ENCODE measurements at regions not wholly inside any gene's neighbourhood (a gene's known extent, or its start where the extent isn't known, plus 50 kb on each side); places are given as distances from the start of the nearest gene placed in this dataset.

- POLR2A ChIA-PET: no interaction called here
- Histone ChIP-seq H3K27me3 (replicated peaks in 1 of 2; ENCODE audit: control insufficient read depth in 2 of 2, extremely low read depth in 1 of 2, insufficient read depth in 2 of 2, low read length in 1 of 2) (no peaks in the 10 kb centered on the region), H3K4me1 (ENCODE audit: control insufficient read depth in 1 of 2, extremely low read depth in 1 of 2, insufficient read depth in 2 of 2, low read length in 2 of 2) (no peaks in the 10 kb centered on the region), H3K4me3 (ENCODE audit: control insufficient read depth in 1 of 2, extremely low read depth in 1 of 2, low read length in 1 of 2) (no peak overlapping the region), H3K9me3 (no peaks in the 10 kb centered on the region), H3K36me3 (ENCODE audit: control insufficient read depth in 2 of 2, extremely low read depth in 1 of 2, insufficient read depth in 1 of 2, low read length in 1 of 2) (no peaks in the 10 kb centered on the region), H3K27ac (ENCODE audit: low read length) (no peak overlapping the region)
- H3K27ac Mint-ChIP-seq: no peak overlapping the region
- WGBS (ENCODE audit: insufficient coverage): 97% methylated on average over 3 of the region's 4 CpGs
- ATAC-seq (replicated peaks in 1 of 4) (no peak), DNase-seq (no peak)
- H3K4me1 Mint-ChIP-seq: peaks cover 0 to 4% (median 2%) of the 10 kb centered on the region in 3 donors
- no peak overlapping the region for H3K4me3 Mint-ChIP-seq
- H3K36me3 Mint-ChIP-seq: no peaks in the 10 kb centered on the region
- H3K9me3 Mint-ChIP-seq: peaks cover 5 to 13% (median 9%) of the 10 kb centered on the region in 3 donors
- CTCF ChIA-PET: interaction anchor here (0.8 to 1.2 kb wide), 2 partner anchors 55 to 942 kb away, joined by 3 read pairs; no protein-coding TSS in a partner anchor
- H3K27me3 Mint-ChIP-seq: peaks cover 2 to 4% of the 10 kb centered on the region in 2 donors
These were observed 55.1 kb upstream of the SLC1A1 start for GRCh38 chr9:4435197-4435596.

- no CpG with 5 or more reads among the region's 4 CpGs for WGBS (ENCODE audit: insufficient coverage)
- POLR2A ChIA-PET: no interaction called here
- no peaks in the 10 kb centered on the region for H3K4me1 ChIP-seq (ENCODE audit: control insufficient read depth in 1 of 2, extremely low read depth in 1 of 2, insufficient read depth in 2 of 2, low read length in 2 of 2)
- H3K36me3 ChIP-seq (ENCODE audit: control insufficient read depth in 2 of 2, extremely low read depth in 1 of 2, insufficient read depth in 1 of 2, low read length in 1 of 2): no peaks in the 10 kb centered on the region
- H3K4me1 Mint-ChIP-seq: peaks cover 0 to under 1% (median 0%) of the 10 kb centered on the region in 3 donors
- no peak overlapping the region for H3K27ac ChIP-seq (ENCODE audit: low read length)
- no peaks in the 10 kb centered on the region for H3K9me3 ChIP-seq
- no peaks in the 10 kb centered on the region for H3K9me3 Mint-ChIP-seq
- H3K27me3 Mint-ChIP-seq: no peaks in the 10 kb centered on the region
- no peak overlapping the region for H3K4me3 ChIP-seq (ENCODE audit: control insufficient read depth in 1 of 2, extremely low read depth in 1 of 2, low read length in 1 of 2)
- no peak overlapping the region for H3K27ac Mint-ChIP-seq
- CTCF ChIA-PET: interaction anchor here in 1 of 2 donors (0.7 kb wide), 1 partner anchor 248 kb away, joined by 5 read pairs; no protein-coding TSS in a partner anchor
- DNase-seq: no peak
- ATAC-seq (replicated peaks in 1 of 4): no peak
- H3K4me3 Mint-ChIP-seq: no peak overlapping the region
- no peaks in the 10 kb centered on the region for H3K27me3 ChIP-seq (replicated peaks in 1 of 2; ENCODE audit: control insufficient read depth in 2 of 2, extremely low read depth in 1 of 2, insufficient read depth in 2 of 2, low read length in 1 of 2)
- no peaks in the 10 kb centered on the region for H3K36me3 Mint-ChIP-seq
These were observed 56.9 kb upstream of the SLC1A1 start for GRCh38 chr9:4433379-4433778.

- DNase-seq (no peak), ATAC-seq (replicated peaks in 1 of 4) (no peak)
- H3K27ac ChIP-seq (ENCODE audit: low read length): no peak overlapping the region
- no peak overlapping the region for H3K4me3 ChIP-seq (ENCODE audit: control insufficient read depth in 1 of 2, extremely low read depth in 1 of 2, low read length in 1 of 2)
- Mint-ChIP-seq H3K4me1 (no peaks in the 10 kb centered on the region), H3K27me3 (no peaks in the 10 kb centered on the region), H3K4me3 (no peak overlapping the region), H3K27ac (no peak overlapping the region), H3K9me3 (no peaks in the 10 kb centered on the region), H3K36me3 (no peaks in the 10 kb centered on the region)
- no peaks in the 10 kb centered on the region for H3K4me1 ChIP-seq (ENCODE audit: control insufficient read depth in 1 of 2, extremely low read depth in 1 of 2, insufficient read depth in 2 of 2, low read length in 2 of 2)
- CTCF ChIA-PET: interaction anchor here in 1 of 2 donors (0.6 to 0.7 kb wide), 2 partner anchors 604 to 1074 kb away, joined by 3 to 4 read pairs; no protein-coding TSS in a partner anchor
- WGBS (ENCODE audit: insufficient coverage): no CpG with 5 or more reads among the region's 3 CpGs
- no peaks in the 10 kb centered on the region for H3K9me3 ChIP-seq
- H3K36me3 ChIP-seq (ENCODE audit: control insufficient read depth in 2 of 2, extremely low read depth in 1 of 2, insufficient read depth in 1 of 2, low read length in 1 of 2): no peaks in the 10 kb centered on the region
- no peaks in the 10 kb centered on the region for H3K27me3 ChIP-seq (replicated peaks in 1 of 2; ENCODE audit: control insufficient read depth in 2 of 2, extremely low read depth in 1 of 2, insufficient read depth in 2 of 2, low read length in 1 of 2)
- POLR2A ChIA-PET: interaction anchor here in 1 of 2 donors (0.6 kb wide), 1 partner anchor 231 kb away, joined by 3 read pairs; no protein-coding TSS in a partner anchor
These were observed 59.6 kb upstream of the SLC1A1 start for GRCh38 chr9:4430432-4431261.

- 86% methylated on average over 4 of the region's 4 CpGs for WGBS (ENCODE audit: insufficient coverage)
- H3K27me3 Mint-ChIP-seq: no peaks in the 10 kb centered on the region
- Histone ChIP-seq H3K36me3 (ENCODE audit: control insufficient read depth in 2 of 2, extremely low read depth in 1 of 2, insufficient read depth in 1 of 2, low read length in 1 of 2) (no peaks in the 10 kb centered on the region), H3K4me1 (ENCODE audit: control insufficient read depth in 1 of 2, extremely low read depth in 1 of 2, insufficient read depth in 2 of 2, low read length in 2 of 2) (peaks cover 7 to 9% of the 10 kb centered on the region in 2 experiments), H3K27ac (ENCODE audit: low read length) (no peak overlapping the region), H3K4me3 (ENCODE audit: control insufficient read depth in 1 of 2, extremely low read depth in 1 of 2, low read length in 1 of 2) (no peak overlapping the region), H3K9me3 (no peaks in the 10 kb centered on the region), H3K27me3 (replicated peaks in 1 of 2; ENCODE audit: control insufficient read depth in 2 of 2, extremely low read depth in 1 of 2, insufficient read depth in 2 of 2, low read length in 1 of 2) (no peaks in the 10 kb centered on the region)
- H3K9me3 Mint-ChIP-seq: no peaks in the 10 kb centered on the region
- no peak overlapping the region for H3K4me3 Mint-ChIP-seq
- DNase-seq (no peak), ATAC-seq (replicated peaks in 1 of 4) (no peak)
- POLR2A ChIA-PET: no interaction called here
- no peak overlapping the region for H3K27ac Mint-ChIP-seq
- peaks cover 14 to 19% (median 16%) of the 10 kb centered on the region in 3 donors for H3K4me1 Mint-ChIP-seq
- CTCF ChIA-PET: interaction anchor here in 1 of 2 donors (0.7 kb wide), 1 partner anchor 172 kb away, joined by 3 read pairs; no protein-coding TSS in a partner anchor
- no peaks in the 10 kb centered on the region for H3K36me3 Mint-ChIP-seq
These were observed 64.8 kb upstream of the SLC1A1 start for GRCh38 chr9:4425319-4426045.

GRCh38 chr9:4424891-4425290 lies 65.4 kb upstream of the SLC1A1 start:
- Histone ChIP-seq H3K36me3 (ENCODE audit: control insufficient read depth in 2 of 2, extremely low read depth in 1 of 2, insufficient read depth in 1 of 2, low read length in 1 of 2) (no peaks in the 10 kb centered on the region), H3K4me3 (ENCODE audit: control insufficient read depth in 1 of 2, extremely low read depth in 1 of 2, low read length in 1 of 2) (no peak overlapping the region), H3K27me3 (replicated peaks in 1 of 2; ENCODE audit: control insufficient read depth in 2 of 2, extremely low read depth in 1 of 2, insufficient read depth in 2 of 2, low read length in 1 of 2) (no peaks in the 10 kb centered on the region), H3K4me1 (ENCODE audit: control insufficient read depth in 1 of 2, extremely low read depth in 1 of 2, insufficient read depth in 2 of 2, low read length in 2 of 2) (peaks cover 7 to 9% of the 10 kb centered on the region in 2 experiments), H3K27ac (ENCODE audit: low read length) (no peak overlapping the region), H3K9me3 (no peaks in the 10 kb centered on the region)
- no peak for DNase-seq
- Mint-ChIP-seq H3K27ac (no peak overlapping the region), H3K4me1 (peaks cover 14 to 19% (median 16%) of the 10 kb centered on the region in 3 donors), H3K4me3 (no peak overlapping the region), H3K36me3 (no peaks in the 10 kb centered on the region), H3K27me3 (no peaks in the 10 kb centered on the region), H3K9me3 (no peaks in the 10 kb centered on the region)
- ChIA-PET POLR2A (no interaction called here), CTCF (interaction anchor here in 1 of 2 donors (0.7 kb wide), 1 partner anchor 173 kb away, joined by 3 read pairs; no protein-coding TSS in a partner anchor)
- no peak for ATAC-seq (replicated peaks in 1 of 4)
- WGBS (ENCODE audit: insufficient coverage): 100% methylated on average over 1 of the region's 4 CpGs

- H3K4me3 Mint-ChIP-seq: no peak overlapping the region
- CTCF ChIA-PET: no interaction called here
- H3K4me1 Mint-ChIP-seq: peaks cover 14 to 19% (median 16%) of the 10 kb centered on the region in 3 donors
- DNase-seq: no peak
- Histone ChIP-seq H3K4me3 (ENCODE audit: control insufficient read depth in 1 of 2, extremely low read depth in 1 of 2, low read length in 1 of 2) (no peak overlapping the region), H3K27me3 (replicated peaks in 1 of 2; ENCODE audit: control insufficient read depth in 2 of 2, extremely low read depth in 1 of 2, insufficient read depth in 2 of 2, low read length in 1 of 2) (no peaks in the 10 kb centered on the region), H3K36me3 (ENCODE audit: control insufficient read depth in 2 of 2, extremely low read depth in 1 of 2, insufficient read depth in 1 of 2, low read length in 1 of 2) (no peaks in the 10 kb centered on the region), H3K27ac (ENCODE audit: low read length) (no peak overlapping the region), H3K9me3 (no peaks in the 10 kb centered on the region), H3K4me1 (ENCODE audit: control insufficient read depth in 1 of 2, extremely low read depth in 1 of 2, insufficient read depth in 2 of 2, low read length in 2 of 2) (peaks cover 7 to 9% of the 10 kb centered on the region in 2 experiments)
- no peak for ATAC-seq (replicated peaks in 1 of 4)
- H3K27me3 Mint-ChIP-seq: peaks cover 0 to 3% of the 10 kb centered on the region in 2 donors
- POLR2A ChIA-PET: interaction anchor here in 1 of 2 donors (0.6 kb wide), 1 partner anchor 41 kb away, joined by 3 read pairs; no protein-coding TSS in a partner anchor
- H3K36me3 Mint-ChIP-seq: no peaks in the 10 kb centered on the region
- H3K27ac Mint-ChIP-seq: no peak overlapping the region
- WGBS (ENCODE audit: insufficient coverage): no CpG with 5 or more reads among the region's 1 CpG
- H3K9me3 Mint-ChIP-seq: no peaks in the 10 kb centered on the region
These were observed 66.2 kb upstream of the SLC1A1 start for GRCh38 chr9:4424038-4424437.
